IPS-15b (cell line): ENCODE measurements at regions not wholly inside any gene's neighbourhood (a gene's known extent, or its start where the extent isn't known, plus 50 kb on each side); places are given as distances from the start of the nearest gene placed in this dataset.

Experiments
- H3K27me3 ChIP-seq: one replicate; pipeline ENCODE4 v1.6.1; 2013; ENCODE audit warnings: low read length; ENCODE audit not compliant: control insufficient read depth, insufficient read depth
- H3K36me3 ChIP-seq: one replicate; pipeline ENCODE4 v1.6.1; 2013; ENCODE audit warnings: low read length; ENCODE audit not compliant: control insufficient read depth, insufficient read depth
- H3K4me1 ChIP-seq: one replicate; pipeline ENCODE4 v1.6.1; 2013; ENCODE audit warnings: mild to moderate bottlenecking, low read length; ENCODE audit not compliant: control insufficient read depth, insufficient read depth
- H3K4me3 ChIP-seq: one replicate; pipeline ENCODE4 v1.5.1; 2013; ENCODE audit warnings: low read depth, low read length
- H3K9ac ChIP-seq: one replicate; pipeline ENCODE4 v1.6.1; 2013; ENCODE audit warnings: low read depth, mild to moderate bottlenecking, low read length
- H3K9me3 ChIP-seq: one replicate; pipeline ENCODE4 v1.6.1; 2013; ENCODE audit warnings: mild to moderate bottlenecking, low read length; ENCODE audit not compliant: control insufficient read depth, insufficient read depth

- H3K4me3 ChIP-seq, result no peak overlapping the region
These were observed 741.1 kb upstream of the EEF2KMT start for GRCh38 chr16:5838725-5839124.

GRCh38 chr16:5838071-5838470, 740.5 kb upstream of the EEF2KMT start:
- no peak overlapping the region for H3K4me3 ChIP-seq
- H3K36me3 ChIP-seq, result no peaks in the 10 kb centered on the region
- no peaks in the 10 kb centered on the region for H3K27me3 ChIP-seq
- peaks cover 3% of the 10 kb centered on the region for H3K4me1 ChIP-seq
- no peak overlapping the region for H3K9ac ChIP-seq
- no peaks in the 10 kb centered on the region for H3K9me3 ChIP-seq

More at GRCh38 chr16:5838725-5839124, 741.1 kb upstream of the EEF2KMT start:
- H3K4me1 ChIP-seq, result peaks cover 3% of the 10 kb centered on the region
- no peaks in the 10 kb centered on the region for H3K9me3 ChIP-seq
- no peak overlapping the region for H3K9ac ChIP-seq
- H3K36me3 ChIP-seq, result no peaks in the 10 kb centered on the region
- no peaks in the 10 kb centered on the region for H3K27me3 ChIP-seq

GRCh38 chr16:5837007-5837670, 739.5 kb upstream of the EEF2KMT start:
- no peaks in the 10 kb centered on the region for H3K36me3 ChIP-seq
- H3K4me3 ChIP-seq, result no peak overlapping the region
- no peaks in the 10 kb centered on the region for H3K27me3 ChIP-seq
- peaks cover 3% of the 10 kb centered on the region for H3K4me1 ChIP-seq
- no peaks in the 10 kb centered on the region for H3K9me3 ChIP-seq
- H3K9ac ChIP-seq, result no peak overlapping the region

GRCh38 chr16:5835876-5836275, 738.3 kb upstream of the EEF2KMT start:
- H3K9me3 ChIP-seq, result no peaks in the 10 kb centered on the region
- peaks cover under 1% of the 10 kb centered on the region for H3K4me1 ChIP-seq
- H3K9ac ChIP-seq, result no peak overlapping the region
- H3K27me3 ChIP-seq, result no peaks in the 10 kb centered on the region
- no peaks in the 10 kb centered on the region for H3K36me3 ChIP-seq
- H3K4me3 ChIP-seq, result no peak overlapping the region

GRCh38 chr16:5826332-5826731, 728.7 kb upstream of the EEF2KMT start:
- H3K9me3 ChIP-seq, result no peaks in the 10 kb centered on the region
- no peaks in the 10 kb centered on the region for H3K27me3 ChIP-seq
- no peak overlapping the region for H3K9ac ChIP-seq
- no peaks in the 10 kb centered on the region for H3K36me3 ChIP-seq
- no peak overlapping the region for H3K4me3 ChIP-seq
- peaks cover 4% of the 10 kb centered on the region for H3K4me1 ChIP-seq

DNA sequence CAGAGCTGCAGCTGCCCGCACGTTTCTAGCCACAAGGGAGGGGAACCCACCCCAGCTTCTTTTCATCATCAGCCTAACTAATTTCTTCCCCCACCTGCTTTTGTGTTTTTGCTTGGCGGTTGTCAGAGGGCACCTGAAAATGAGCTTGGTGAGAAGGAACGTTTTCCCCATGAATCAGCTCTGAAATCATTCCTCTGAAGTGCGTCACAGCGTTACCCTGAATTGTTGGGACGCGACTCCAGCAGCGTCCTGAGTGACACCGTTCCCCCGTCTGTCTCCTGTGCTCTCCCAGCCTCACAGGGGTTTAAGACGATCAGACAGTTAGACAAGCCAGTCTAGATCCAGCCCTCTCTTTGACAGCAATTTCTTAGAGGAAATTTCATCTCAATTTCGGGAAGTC, 722.9 kb upstream of the EEF2KMT start:
- H3K4me3 ChIP-seq, result no peak overlapping the region
- H3K9me3 ChIP-seq, result no peaks in the 10 kb centered on the region
- H3K36me3 ChIP-seq, result no peaks in the 10 kb centered on the region
- H3K27me3 ChIP-seq, result no peaks in the 10 kb centered on the region
- no peak overlapping the region for H3K9ac ChIP-seq
- H3K4me1 ChIP-seq, result no peaks in the 10 kb centered on the region

DNA sequence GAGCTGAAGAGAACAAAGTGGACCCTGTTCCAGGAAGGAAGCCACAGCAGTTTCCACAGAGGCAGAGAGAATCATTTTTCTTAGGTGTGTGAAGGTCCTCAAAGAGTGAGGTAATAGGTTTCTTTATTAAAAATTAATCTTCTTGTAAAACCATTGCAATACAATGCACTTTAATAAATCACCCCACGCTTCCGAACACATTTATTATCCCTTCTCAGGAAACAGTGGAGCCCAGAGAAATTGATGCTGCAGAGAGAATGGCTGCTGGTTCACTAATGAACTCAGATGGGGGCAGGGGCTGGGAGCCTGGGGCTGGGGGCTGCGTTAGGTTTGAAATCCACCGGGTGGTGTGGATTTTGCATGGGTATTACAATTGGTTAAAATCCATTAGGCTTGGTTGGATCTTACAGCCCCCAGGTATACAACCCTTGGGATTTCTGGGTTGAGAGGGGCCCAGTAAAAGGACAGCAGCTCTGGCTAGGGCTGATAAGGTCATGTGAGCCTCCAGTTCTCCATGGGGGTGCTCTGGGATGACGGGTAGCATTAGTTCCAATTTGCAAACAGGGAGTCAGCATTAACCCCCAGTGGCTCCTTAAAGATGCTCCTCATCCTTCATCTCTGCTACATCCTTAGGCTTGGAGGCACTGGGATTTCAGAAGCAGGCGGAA, 718.1 kb upstream of the EEF2KMT start:
- H3K27me3 ChIP-seq, result no peaks in the 10 kb centered on the region
- no peaks in the 10 kb centered on the region for H3K9me3 ChIP-seq
- H3K9ac ChIP-seq, result no peak overlapping the region
- no peaks in the 10 kb centered on the region for H3K4me1 ChIP-seq
- H3K4me3 ChIP-seq, result no peak overlapping the region
- H3K36me3 ChIP-seq, result no peaks in the 10 kb centered on the region

GRCh38 chr16:5801396-5801795, 703.8 kb upstream of the EEF2KMT start:
- Histone ChIP-seq H3K4me3 (no peak overlapping the region), H3K9ac (no peak overlapping the region), H3K4me1 (no peaks in the 10 kb centered on the region), H3K9me3 (no peaks in the 10 kb centered on the region), H3K27me3 (no peaks in the 10 kb centered on the region), H3K36me3 (no peaks in the 10 kb centered on the region)

- Histone ChIP-seq H3K36me3 (no peaks in the 10 kb centered on the region), H3K4me1 (peaks cover 11% of the 10 kb centered on the region), H3K27me3 (no peaks in the 10 kb centered on the region), H3K4me3 (no peak overlapping the region), H3K9me3 (no peaks in the 10 kb centered on the region), H3K9ac (no peak overlapping the region)
These were observed 696.0 kb upstream of the EEF2KMT start for GRCh38 chr16:5793556-5793955.

- H3K36me3 ChIP-seq, result no peaks in the 10 kb centered on the region
- H3K4me3 ChIP-seq, result no peak overlapping the region
- peaks cover 9% of the 10 kb centered on the region for H3K4me1 ChIP-seq
- no peaks in the 10 kb centered on the region for H3K9me3 ChIP-seq
- H3K9ac ChIP-seq, result no peak overlapping the region
- H3K27me3 ChIP-seq, result no peaks in the 10 kb centered on the region
These were observed 693.5 kb upstream of the EEF2KMT start for GRCh38 chr16:5791011-5791657.

DNA sequence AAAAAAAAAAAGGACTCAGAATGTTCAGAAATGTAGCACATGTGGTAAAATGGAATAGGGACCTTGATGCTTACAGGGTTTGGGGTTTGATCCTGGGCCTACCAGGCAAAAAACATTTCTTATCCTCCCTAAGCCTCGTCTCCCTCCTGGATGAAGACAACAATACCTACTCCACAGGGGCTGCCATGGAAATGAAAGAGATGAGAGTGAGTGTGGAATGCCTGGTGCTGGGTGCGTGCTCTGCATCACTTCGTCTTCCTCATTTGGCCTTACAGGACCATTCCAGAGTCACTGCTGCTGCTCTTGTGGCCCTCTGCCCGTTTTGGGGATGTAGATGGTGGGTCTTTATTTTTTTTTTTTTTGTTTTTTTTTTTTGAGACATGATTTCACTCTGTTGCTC, 692.9 kb upstream of the EEF2KMT start:
- H3K9me3 ChIP-seq, result no peaks in the 10 kb centered on the region
- no peak overlapping the region for H3K9ac ChIP-seq
- no peak overlapping the region for H3K4me3 ChIP-seq
- peaks cover 6% of the 10 kb centered on the region for H3K4me1 ChIP-seq
- H3K36me3 ChIP-seq, result no peaks in the 10 kb centered on the region
- H3K27me3 ChIP-seq, result no peaks in the 10 kb centered on the region

- H3K4me3 ChIP-seq, result no peak overlapping the region
- H3K9ac ChIP-seq, result no peak overlapping the region
- H3K27me3 ChIP-seq, result no peaks in the 10 kb centered on the region
- no peaks in the 10 kb centered on the region for H3K36me3 ChIP-seq
- H3K4me1 ChIP-seq, result peaks cover 6% of the 10 kb centered on the region
- no peaks in the 10 kb centered on the region for H3K9me3 ChIP-seq
These were observed 691.4 kb upstream of the EEF2KMT start for GRCh38 chr16:5789033-5789432.
